Transverse colon (tissue), 4 donors: ENCODE measurements at regions not wholly inside any gene's neighbourhood (a gene's known extent, or its start where the extent isn't known, plus 50 kb on each side); places are given as distances from the start of the nearest gene placed in this dataset.

ENCODE experiments used
- DNase-seq: peaks from one replicate; pipeline ENCODE4 v3.0.0-alpha.2; 2019
- H3K27ac ChIP-seq, 4 donors: fragments of 200-600 bp; sonication (generic); 2 replicates each; pipeline ENCODE4 v1.5.1; 2016 to 2018; ENCODE audit warnings: inconsistent platforms in 4 of 4
- H3K27me3 ChIP-seq: fragments of 200-600 bp; sonication (generic); 2 replicates; pipeline ENCODE4 v1.5.1; 2017; ENCODE audit warnings: inconsistent platforms
- H3K36me3 ChIP-seq, 4 donors: fragments of 200-600 bp; sonication (generic); 2 replicates each; pipeline ENCODE4 v1.5.1; 2017 to 2019; ENCODE audit warnings: inconsistent platforms in 4 of 4
- H3K4me1 ChIP-seq, 4 donors: fragments of 200-600 bp; sonication (generic); 2 replicates each; pipeline ENCODE4 v1.5.1; 2017 to 2020; ENCODE audit warnings: inconsistent platforms in 4 of 4
- H3K4me3 ChIP-seq, 4 donors: fragments of 200-600 bp; sonication (generic); 1 replicate in 1 of 4; 2 replicates in 3 of 4; pipeline versions ENCODE4 v1.5.1 to v1.6.1; 2017 to 2019; ENCODE audit warnings: inconsistent platforms in 4 of 4
- H3K9me3 ChIP-seq, 2 donors: fragments of 200-600 bp; sonication (generic); 2 replicates each; pipeline ENCODE4 v1.5.1; 2017 to 2019; ENCODE audit warnings: inconsistent platforms in 2 of 2
- EP300 ChIP-seq: sonication (generic); formaldehyde crosslinking; IDR thresholded peaks from one replicate; pipeline ENCODE4 v1.6.1; 2017; ENCODE audit warnings: antibody characterized with exemption, low read depth
- POLR2A ChIP-seq: fragments of 450-650 bp; IDR thresholded peaks from one replicate; pipeline ENCODE4 v1.6.1; 2016; ENCODE audit warnings: antibody characterized with exemption, mild to moderate bottlenecking, moderate library complexity
- POLR2AphosphoS5 ChIP-seq, 3 donors: sonication (generic); formaldehyde crosslinking; IDR thresholded peaks; one replicate each; pipeline ENCODE4 v1.6.1; 2016; ENCODE audit warnings: antibody characterized with exemption in 3 of 3
- WGBS, 2 donors: methylation state at CpG; one replicate each; pipeline ENCODE4 v1.1.5; 2018; ENCODE audit warnings: low coverage in 1 of 2; 5-methylcytosine and 5-hydroxymethylcytosine counted together
- in situ Hi-C, 4 donors: fragments of 200-750 bp; cut with MboI; loops; one replicate each; pipeline versions ENCODE4 v1.15.0 to v1.15.1; 2017; ENCODE audit warnings: low sequenced_read_pairs in 3 of 4, low pct_ligation_motif_present in 1 of 4, low pct_unique_long_range_greater_than_20kb in 1 of 4
- intact Hi-C: fragments of 100-400 bp; cut with DNase I; formaldehyde crosslinking; loops from one replicate; pipeline ENCODE4 v1.15.1; 2023; ENCODE audit warnings: low total_unique reads
- TF ChIP-seq, protein P1 (sequence below), 5 experiments: fragments of 200-600 bp in 3 of 5; fragments of 450-650 bp in 2 of 5; sonication (generic) in 3 of 5; IDR thresholded peaks; 1 replicate in 2 of 5; 2 replicates in 3 of 5; pipeline ENCODE4 v1.5.1; 2016 to 2017; ENCODE audit warnings: antibody characterized with exemption in 5 of 5, inconsistent platforms in 3 of 5, mild to moderate bottlenecking in 2 of 5, moderate library complexity in 1 of 5

DNA sequence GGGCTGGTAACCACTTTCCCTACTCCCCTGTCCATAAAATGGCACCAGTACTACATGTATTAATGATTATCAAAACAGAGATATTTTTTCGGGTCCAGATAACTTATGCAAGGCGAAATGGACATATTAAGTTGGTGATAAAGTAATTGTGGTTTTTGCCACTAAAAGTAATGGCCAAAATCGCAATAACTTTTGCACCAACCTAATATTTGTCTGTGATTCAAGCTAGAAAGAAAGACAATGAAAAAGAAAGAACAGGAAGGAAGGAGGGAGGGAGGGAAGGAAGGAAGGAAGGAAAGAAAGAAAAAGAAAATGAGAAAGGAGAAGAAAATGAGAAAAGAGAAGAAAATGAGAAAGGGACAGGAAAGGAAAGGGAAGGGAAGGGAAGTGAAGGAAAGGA lies 922.9 kb downstream of the TBC1D32 start:
- Histone ChIP-seq H3K9me3 (no peaks in the 10 kb centered on the region), H3K4me1 (no peaks in the 10 kb centered on the region), H3K36me3 (no peaks in the 10 kb centered on the region), H3K4me3 (no peak overlapping the region), H3K27ac (no peak overlapping the region), H3K27me3 (no peaks in the 10 kb centered on the region)
- in situ Hi-C loops (no loop called here), intact Hi-C loops (no loop called here)
- no peak for DNase-seq
- TF ChIP-seq, protein P1, sequence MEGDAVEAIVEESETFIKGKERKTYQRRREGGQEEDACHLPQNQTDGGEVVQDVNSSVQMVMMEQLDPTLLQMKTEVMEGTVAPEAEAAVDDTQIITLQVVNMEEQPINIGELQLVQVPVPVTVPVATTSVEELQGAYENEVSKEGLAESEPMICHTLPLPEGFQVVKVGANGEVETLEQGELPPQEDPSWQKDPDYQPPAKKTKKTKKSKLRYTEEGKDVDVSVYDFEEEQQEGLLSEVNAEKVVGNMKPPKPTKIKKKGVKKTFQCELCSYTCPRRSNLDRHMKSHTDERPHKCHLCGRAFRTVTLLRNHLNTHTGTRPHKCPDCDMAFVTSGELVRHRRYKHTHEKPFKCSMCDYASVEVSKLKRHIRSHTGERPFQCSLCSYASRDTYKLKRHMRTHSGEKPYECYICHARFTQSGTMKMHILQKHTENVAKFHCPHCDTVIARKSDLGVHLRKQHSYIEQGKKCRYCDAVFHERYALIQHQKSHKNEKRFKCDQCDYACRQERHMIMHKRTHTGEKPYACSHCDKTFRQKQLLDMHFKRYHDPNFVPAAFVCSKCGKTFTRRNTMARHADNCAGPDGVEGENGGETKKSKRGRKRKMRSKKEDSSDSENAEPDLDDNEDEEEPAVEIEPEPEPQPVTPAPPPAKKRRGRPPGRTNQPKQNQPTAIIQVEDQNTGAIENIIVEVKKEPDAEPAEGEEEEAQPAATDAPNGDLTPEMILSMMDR (IDR thresholded peaks at IDR 0.05) = no peak
- TF ChIP-seq EP300 (no peak), POLR2AphosphoS5 (IDR thresholded peaks at IDR 0.05) (no peak), POLR2A (no peak)
- WGBS, 2 donors = 61 to 81% methylated on average over 3 of the region's 3 CpGs

DNA sequence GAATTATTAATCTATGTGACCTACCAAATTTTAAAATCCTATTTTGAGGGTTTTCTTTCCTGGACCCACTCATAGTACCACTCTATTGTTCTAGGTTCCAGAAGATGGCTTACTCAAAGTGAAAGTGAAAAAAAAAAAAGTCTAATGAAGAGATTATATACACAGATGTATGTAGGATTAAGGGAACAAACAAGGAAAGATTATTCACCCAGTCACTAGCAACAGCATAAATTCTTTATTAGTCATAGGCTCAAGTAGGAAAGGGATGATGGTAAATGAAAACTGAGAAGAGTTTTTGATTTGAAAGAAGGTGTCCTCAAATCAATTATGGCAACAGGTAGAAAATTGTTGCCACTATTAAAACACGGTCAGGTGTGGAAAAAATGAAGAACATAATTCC lies 923.7 kb downstream of the TBC1D32 start:
- Histone ChIP-seq H3K36me3 (no peaks in the 10 kb centered on the region), H3K27ac (no peak overlapping the region), H3K9me3 (no peaks in the 10 kb centered on the region), H3K4me3 (no peak overlapping the region), H3K4me1 (no peaks in the 10 kb centered on the region), H3K27me3 (no peaks in the 10 kb centered on the region)
- intact Hi-C loops (no loop called here), in situ Hi-C loops (no loop called here)
- TF ChIP-seq POLR2A (no peak), EP300 (no peak), POLR2AphosphoS5 (IDR thresholded peaks at IDR 0.05) (no peak)
- TF ChIP-seq, protein P1 (IDR thresholded peaks at IDR 0.05) = no peak
- 73 to 80% methylated on average over 1 of the region's 1 CpG for WGBS, 2 donors
- no peak for DNase-seq

DNA sequence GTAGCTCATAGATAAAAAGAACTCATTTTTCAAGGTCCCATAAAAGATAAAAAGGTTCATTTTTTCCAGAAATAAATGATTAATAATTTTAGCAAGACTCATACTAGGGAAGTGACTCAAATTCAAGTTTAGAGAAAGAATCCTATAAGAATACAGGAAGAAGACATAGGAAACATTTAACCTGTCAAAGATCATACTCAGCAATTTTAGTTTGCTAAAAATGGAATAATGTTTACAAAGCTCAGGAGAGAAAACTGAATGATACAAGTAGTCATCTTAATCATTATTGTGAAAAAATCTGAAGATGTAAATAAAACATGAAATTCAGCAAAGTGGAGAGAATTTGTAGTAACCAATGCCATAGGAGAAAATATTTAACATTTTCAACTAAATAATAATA lies 926.6 kb downstream of the TBC1D32 start:
- TF ChIP-seq POLR2A (no peak), POLR2AphosphoS5 (IDR thresholded peaks at IDR 0.05) (no peak), EP300 (no peak)
- TF ChIP-seq, protein P1 (IDR thresholded peaks at IDR 0.05) = no peak
- in situ Hi-C loops (no loop called here), intact Hi-C loops (no loop called here)
- Histone ChIP-seq H3K27me3 (no peaks in the 10 kb centered on the region), H3K9me3 (no peaks in the 10 kb centered on the region), H3K4me1 (no peaks in the 10 kb centered on the region), H3K27ac (no peak overlapping the region), H3K4me3 (no peak overlapping the region), H3K36me3 (no peaks in the 10 kb centered on the region)
- DNase-seq = no peak

DNA sequence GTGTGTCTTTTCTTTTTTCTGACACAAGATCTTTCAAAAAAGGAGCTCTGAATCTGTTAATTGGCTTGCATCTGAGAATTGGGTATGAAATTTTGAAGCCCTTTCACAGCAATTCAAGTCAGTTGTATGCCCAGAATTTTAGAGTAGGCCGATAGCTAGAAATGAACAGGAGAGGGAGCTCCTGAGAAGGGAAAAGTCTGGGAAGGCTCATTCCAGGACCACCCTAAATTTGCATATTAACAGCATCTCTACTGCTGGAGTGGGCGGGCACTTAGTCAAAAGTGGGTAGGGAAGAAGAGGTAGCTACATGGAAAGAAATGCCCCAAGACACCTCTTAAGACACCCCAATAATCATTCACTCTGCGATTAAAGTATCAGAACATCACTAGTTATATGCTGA lies 928.3 kb downstream of the TBC1D32 start:
- TF ChIP-seq POLR2A (no peak), POLR2AphosphoS5 (IDR thresholded peaks at IDR 0.05) (no peak), EP300 (no peak)
- TF ChIP-seq, protein P1 (IDR thresholded peaks at IDR 0.05) = no peak
- no peak overlapping the region for H3K27ac ChIP-seq
- no peaks in the 10 kb centered on the region for H3K9me3 ChIP-seq
- 72 to 86% methylated on average over 2 to 3 of the region's 3 CpGs for WGBS, 2 donors
- H3K4me1 ChIP-seq = no peaks in the 10 kb centered on the region
- intact Hi-C loops = no loop called here
- no peaks in the 10 kb centered on the region for H3K27me3 ChIP-seq
- H3K4me3 ChIP-seq = no peak overlapping the region
- in situ Hi-C loops = no loop called here
- DNase-seq = no peak
- no peaks in the 10 kb centered on the region for H3K36me3 ChIP-seq
